A673 (cell line): ENCODE measurements at regions not wholly inside any gene's neighbourhood (a gene's known extent, or its start where the extent isn't known, plus 50 kb on each side); places are given as distances from the start of the nearest gene placed in this dataset.

ENCODE experiments used
- BruUV-seq: library from RNA; stranded (reverse); fragments of 400-500 nt; replicated peaks from 2 replicates; lab custom pipeline; 2021; lab: Mats Ljungman, UMichigan
- CTCF ChIA-PET: fragments of 300-600 bp; sonication (Branson Sonifier 250); formaldehyde crosslinking; loops from one replicate; lab custom pipeline; 2022; ENCODE audit warnings: antibody characterized with exemption; lab: Charles Lee
- POLR2A ChIA-PET: fragments of 300-600 bp; sonication (Branson Sonifier 250); formaldehyde crosslinking; loops from one replicate; lab custom pipeline; 2022; ENCODE audit warnings: antibody characterized with exemption; ENCODE audit not compliant: low non-redundant PET; lab: Charles Lee
- DNase-seq: peaks from one replicate; pipeline ENCODE4 v3.0.0-alpha.2; 2015; ENCODE audit warnings: low spot score
- H3K27ac ChIP-seq: fragments of 200-600 bp; sonication (generic); 2 replicates; pipeline ENCODE4 v1.5.1; 2016; ENCODE audit warnings: mixed run types, low read depth, mild to moderate bottlenecking, mixed read lengths, antibody characterized with exemption, low read length; ENCODE audit not compliant: poor library complexity, severe bottlenecking
- H3K27me3 ChIP-seq: fragments of 200-600 bp; sonication (generic); replicated peaks from 2 replicates; pipeline ENCODE4 v1.6.1; 2017; ENCODE audit warnings: mixed run types, low read depth, mild to moderate bottlenecking, mixed read lengths, antibody characterized with exemption, low read length; ENCODE audit not compliant: insufficient read depth, poor library complexity
- H3K36me3 ChIP-seq: fragments of 200-600 bp; sonication (generic); 2 replicates; pipeline ENCODE4 v1.6.1; 2016; ENCODE audit warnings: mixed run types, mild to moderate bottlenecking, mixed read lengths, antibody characterized with exemption, low read length; ENCODE audit not compliant: insufficient read depth, poor library complexity, severe bottlenecking
- H3K4me1 ChIP-seq: fragments of 200-600 bp; sonication (generic); 2 replicates; pipeline ENCODE4 v1.6.1; 2017; ENCODE audit warnings: mixed run types, mild to moderate bottlenecking, mixed read lengths, antibody characterized with exemption, low read length; ENCODE audit not compliant: insufficient read depth, poor library complexity, severe bottlenecking
- H3K4me3 ChIP-seq: fragments of 200-600 bp; sonication (generic); 2 replicates; pipeline ENCODE4 v1.5.1; 2016; ENCODE audit warnings: low read depth, mixed run types, mild to moderate bottlenecking, mixed read lengths, low read length; ENCODE audit not compliant: poor library complexity, severe bottlenecking
- H3K9me3 ChIP-seq: fragments of 200-600 bp; sonication (generic); 2 replicates; pipeline ENCODE4 v1.6.1; 2016; ENCODE audit warnings: mixed run types, low read depth, mild to moderate bottlenecking, mixed read lengths, antibody characterized with exemption, low read length; ENCODE audit not compliant: poor library complexity, severe bottlenecking
- CTCF ChIP-seq: fragments of 300-800, 200-600 bp; sonication (generic); conservative IDR thresholded peaks from 2 replicates; pipeline ENCODE4 v1.5.1; 2017; ENCODE audit warnings: low read depth, mild to moderate bottlenecking, antibody characterized with exemption, low read length, moderate library complexity, mixed read lengths
- EZH2 ChIP-seq: fragments of 200-600 bp; sonication (generic); IDR thresholded peaks from 2 replicates; pipeline ENCODE4 v1.6.1; 2017; ENCODE audit warnings: borderline replicate concordance, low read depth, mild to moderate bottlenecking, mixed read lengths, antibody characterized with exemption, low read length; ENCODE audit not compliant: poor library complexity, severe bottlenecking
- intact Hi-C: fragments of 100-400 bp; cut with micrococcal nuclease; formaldehyde crosslinking; loops from one replicate; pipeline ENCODE4 v1.10.0; 2022; ENCODE audit not compliant: unreplicated experiment

- Histone ChIP-seq H3K27me3 (no peaks in the 10 kb centered on the region), H3K4me1 (no peaks in the 10 kb centered on the region), H3K4me3 (no peak overlapping the region), H3K9me3 (peaks cover 18% of the 10 kb centered on the region), H3K27ac (no peak overlapping the region), H3K36me3 (no peaks in the 10 kb centered on the region)
- ChIA-PET CTCF (no interaction called here), POLR2A (interaction anchor here (0.6 kb wide), 1 partner anchor 22 kb away, joined by 3 read pairs; no protein-coding TSS in a partner anchor)
- no peak for TF ChIP-seq EZH2
- TF ChIP-seq CTCF: no peak
- no TSS peak for BruUV-seq
- intact Hi-C loops: no loop called here
- DNase-seq: no peak
These were observed 330.3 kb upstream of the IRX1 start for GRCh38 chr5:3265131-3265885.

- Histone ChIP-seq H3K36me3 (no peaks in the 10 kb centered on the region), H3K27me3 (no peaks in the 10 kb centered on the region), H3K4me1 (no peaks in the 10 kb centered on the region), H3K27ac (no peak overlapping the region), H3K4me3 (no peak overlapping the region), H3K9me3 (peaks cover 22% of the 10 kb centered on the region)
- BruUV-seq: no TSS peak
- DNase-seq: no peak
- intact Hi-C loops: no loop called here
- TF ChIP-seq EZH2 (no peak), CTCF (no peak)
- POLR2A ChIA-PET: no interaction called here
- CTCF ChIA-PET: no interaction called here
These were observed 333.2 kb upstream of the IRX1 start for GRCh38 chr5:3262451-3262850.

DNA sequence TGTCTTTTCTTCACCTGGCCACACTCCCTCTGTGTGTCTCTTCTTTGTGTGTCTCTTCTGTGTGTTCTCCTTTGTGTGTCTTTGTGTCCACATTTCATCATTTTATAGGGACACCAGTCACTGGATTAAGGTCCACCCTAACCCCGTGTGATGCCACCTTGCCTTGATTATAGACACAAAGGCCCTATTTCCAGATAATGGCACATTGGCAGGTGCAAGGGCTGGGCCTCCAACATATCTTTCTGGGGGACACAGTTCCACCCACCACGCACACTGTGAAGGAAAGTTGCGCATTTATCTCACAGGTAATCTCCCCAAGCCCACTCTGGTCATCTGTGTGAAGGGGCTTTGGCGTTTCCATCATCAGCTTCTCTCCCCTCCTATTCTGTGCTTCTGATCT lies 334.6 kb upstream of the IRX1 start:
- Histone ChIP-seq H3K9me3 (peaks cover 22% of the 10 kb centered on the region), H3K4me3 (no peak overlapping the region), H3K4me1 (no peaks in the 10 kb centered on the region), H3K36me3 (no peaks in the 10 kb centered on the region), H3K27ac (no peak overlapping the region), H3K27me3 (no peaks in the 10 kb centered on the region)
- no TSS peak for BruUV-seq
- intact Hi-C loops: no loop called here
- POLR2A ChIA-PET: no interaction called here
- no peak for DNase-seq
- no peak for TF ChIP-seq EZH2
- TF ChIP-seq CTCF: no peak
- CTCF ChIA-PET: no interaction called here
